Karpas-422 (cell line): ENCODE measurements at regions not wholly inside any gene's neighbourhood (a gene's known extent, or its start where the extent isn't known, plus 50 kb on each side); places are given as distances from the start of the nearest gene placed in this dataset.

Source experiments
- DNase-seq: peaks from one replicate; pipeline ENCODE4 v3.0.0-alpha.2; 2015
- H2AFZ ChIP-seq: fragments of 200-600 bp; sonication (generic); 2 replicates; pipeline ENCODE4 v1.6.1; 2014; ENCODE audit warnings: antibody characterized with exemption, low read length, mixed read lengths
- H3K27ac ChIP-seq: fragments of 200-600 bp; sonication (generic); 2 replicates; pipeline ENCODE4 v1.5.1; 2014; ENCODE audit warnings: mild to moderate bottlenecking, low read length, moderate library complexity
- H3K27me3 ChIP-seq: fragments of 200-600 bp; sonication (generic); 2 replicates; pipeline ENCODE4 v1.6.1; 2014; ENCODE audit warnings: low read length, mixed read lengths
- H3K36me3 ChIP-seq: fragments of 200-600 bp; sonication (generic); 2 replicates; pipeline ENCODE4 v1.6.1; 2014; ENCODE audit warnings: low read length, mixed read lengths; ENCODE audit not compliant: insufficient read depth
- H3K4me1 ChIP-seq: fragments of 200-600 bp; sonication (generic); 2 replicates; pipeline ENCODE4 v1.6.1; 2014; ENCODE audit warnings: mild to moderate bottlenecking, low read length, mixed read lengths
- H3K4me2 ChIP-seq: fragments of 200-600 bp; sonication (generic); 2 replicates; pipeline ENCODE4 v1.6.1; 2014; ENCODE audit warnings: low read length, low read depth, mild to moderate bottlenecking; ENCODE audit not compliant: poor library complexity, severe bottlenecking
- H3K4me3 ChIP-seq: fragments of 200-600 bp; sonication (generic); 2 replicates; pipeline ENCODE4 v1.5.1; 2014; ENCODE audit warnings: mild to moderate bottlenecking, antibody characterized with exemption, low read length, mixed read lengths
- H3K79me2 ChIP-seq: fragments of 200-600 bp; sonication (generic); 2 replicates; pipeline ENCODE4 v1.6.1; 2014; ENCODE audit warnings: mild to moderate bottlenecking, low read length, mixed read lengths
- H3K9ac ChIP-seq: fragments of 200-600 bp; sonication (generic); 2 replicates; pipeline ENCODE4 v1.6.0; 2014; ENCODE audit warnings: low read length
- H3K9me2 ChIP-seq: fragments of 200-600 bp; sonication (generic), shearing (Covaris generic); replicated peaks from 2 replicates; pipeline ENCODE4 v1.6.0; 2014; ENCODE audit warnings: mild to moderate bottlenecking, low read length, moderate library complexity; ENCODE audit not compliant: insufficient read depth
- H3K9me3 ChIP-seq: fragments of 300-700, 200-600 bp; sonication (generic); 2 replicates; pipeline ENCODE4 v1.6.1; 2014; ENCODE audit warnings: low read length, mixed read lengths
- H4K20me1 ChIP-seq: fragments of 200-600 bp; sonication (generic); 2 replicates; pipeline ENCODE4 v1.6.1; 2014; ENCODE audit warnings: mild to moderate bottlenecking, antibody characterized with exemption, low read length, low read depth; ENCODE audit not compliant: insufficient read depth

DNA sequence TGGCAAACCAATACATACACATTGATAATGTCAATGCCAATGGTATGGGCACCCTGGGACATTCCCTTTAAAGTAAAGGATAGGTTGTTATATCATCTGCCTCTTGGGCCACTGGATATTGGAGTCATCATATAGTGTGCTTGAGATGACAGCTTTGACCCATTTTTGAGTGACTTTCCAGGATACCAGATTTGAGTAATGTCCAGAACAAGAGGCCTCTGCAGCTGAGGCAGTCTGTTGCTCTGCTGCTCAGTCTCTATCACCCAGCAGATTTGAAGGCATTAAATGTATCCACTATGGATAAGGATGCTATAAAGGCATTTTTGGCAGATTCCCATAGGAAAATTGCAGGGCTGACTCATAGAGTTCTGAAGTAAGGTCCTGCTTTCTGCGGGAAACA lies 525.6 kb upstream of the SEMA6A start:
- Histone ChIP-seq H3K79me2 (no peaks in the 10 kb centered on the region), H2AFZ (no peak overlapping the region), H3K27me3 (no peaks in the 10 kb centered on the region), H3K4me1 (no peaks in the 10 kb centered on the region), H3K9me3 (no peaks in the 10 kb centered on the region), H3K27ac (no peak overlapping the region), H4K20me1 (no peaks in the 10 kb centered on the region), H3K9me2 (no peaks in the 10 kb centered on the region), H3K4me2 (no peak overlapping the region), H3K9ac (no peak overlapping the region), H3K4me3 (no peak overlapping the region), H3K36me3 (no peaks in the 10 kb centered on the region)
- no peak for DNase-seq

DNA sequence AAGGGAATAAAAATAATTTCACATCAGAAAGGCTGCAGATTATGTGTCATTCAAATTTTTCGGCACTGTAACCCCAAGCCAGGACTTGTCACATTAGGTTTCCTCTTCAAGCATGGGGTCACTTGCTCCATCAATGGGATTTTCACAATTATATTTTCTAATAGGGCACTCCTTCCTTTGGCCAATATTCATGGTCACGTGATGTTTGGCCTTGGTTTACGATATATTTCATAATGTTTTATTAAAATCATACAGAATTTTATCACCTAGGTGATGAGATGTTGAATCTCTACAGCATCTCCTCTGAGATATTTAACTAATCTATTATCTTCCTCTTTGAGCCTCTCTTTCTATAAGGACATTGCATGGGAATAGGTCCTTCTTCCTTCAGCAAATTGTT lies 523.5 kb upstream of the SEMA6A start:
- Histone ChIP-seq H2AFZ (no peak overlapping the region), H3K27me3 (no peaks in the 10 kb centered on the region), H3K36me3 (no peaks in the 10 kb centered on the region), H3K4me3 (no peak overlapping the region), H3K9ac (no peak overlapping the region), H3K9me3 (no peaks in the 10 kb centered on the region), H4K20me1 (no peaks in the 10 kb centered on the region), H3K27ac (no peak overlapping the region), H3K9me2 (no peaks in the 10 kb centered on the region), H3K4me1 (no peaks in the 10 kb centered on the region), H3K79me2 (no peaks in the 10 kb centered on the region), H3K4me2 (no peak overlapping the region)
- DNase-seq, result no peak

DNA sequence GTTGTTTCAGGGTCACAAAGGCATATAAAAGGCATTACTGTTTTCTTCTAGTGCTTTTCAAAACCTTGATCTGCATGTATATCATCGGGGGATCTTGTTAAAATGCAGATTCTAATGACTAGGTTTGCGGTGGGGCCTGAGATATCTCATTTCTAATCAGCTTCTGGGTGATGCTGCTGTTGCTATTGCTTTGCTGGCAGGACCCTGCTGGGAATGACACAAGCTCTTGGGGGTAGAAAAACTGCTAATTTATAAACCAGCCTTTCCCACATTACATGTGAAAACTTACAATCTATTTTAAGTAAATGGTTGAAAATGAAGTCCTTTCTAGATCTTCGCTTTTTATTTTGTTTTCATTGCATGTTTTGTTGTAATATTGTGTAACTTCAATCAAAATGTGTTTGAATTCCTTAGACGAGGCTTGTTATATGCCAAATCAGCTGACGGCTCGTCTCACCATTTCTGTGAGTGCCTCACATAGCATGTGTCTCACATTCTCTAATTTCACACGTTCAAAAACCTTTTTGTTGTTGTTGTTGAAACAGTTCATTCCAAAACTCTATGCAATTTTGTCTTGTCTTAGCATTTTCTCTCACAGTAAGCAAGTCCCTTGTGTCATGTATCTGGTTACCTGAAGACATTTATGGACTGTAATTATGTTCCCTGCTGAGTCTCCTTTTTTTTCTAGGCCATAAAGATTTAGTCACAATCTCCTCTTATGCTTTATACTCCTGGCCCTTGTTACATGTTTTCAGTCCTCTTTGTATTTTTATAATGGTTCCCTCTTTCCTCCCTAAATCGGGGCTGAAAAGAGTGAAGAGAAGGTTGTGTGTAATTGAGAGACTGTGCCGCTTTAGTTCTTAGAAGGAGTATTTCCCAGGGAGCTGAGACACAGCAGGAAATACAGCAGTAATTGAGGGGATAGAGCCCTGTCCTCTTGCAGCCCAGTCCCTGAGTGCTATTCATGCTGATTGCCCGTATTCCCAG lies 521.0 kb upstream of the SEMA6A start:
- no peaks in the 10 kb centered on the region for H3K4me1 ChIP-seq
- H3K79me2 ChIP-seq, result no peaks in the 10 kb centered on the region
- H3K4me2 ChIP-seq, result no peak overlapping the region
- H2AFZ ChIP-seq, result no peak overlapping the region
- no peak overlapping the region for H3K27ac ChIP-seq
- H3K9ac ChIP-seq, result no peak overlapping the region
- DNase-seq, result no peak
- H3K9me3 ChIP-seq, result no peaks in the 10 kb centered on the region
- H3K27me3 ChIP-seq, result no peaks in the 10 kb centered on the region
- no peaks in the 10 kb centered on the region for H4K20me1 ChIP-seq
- no peaks in the 10 kb centered on the region for H3K36me3 ChIP-seq
- no peak overlapping the region for H3K4me3 ChIP-seq
- no peaks in the 10 kb centered on the region for H3K9me2 ChIP-seq

DNA sequence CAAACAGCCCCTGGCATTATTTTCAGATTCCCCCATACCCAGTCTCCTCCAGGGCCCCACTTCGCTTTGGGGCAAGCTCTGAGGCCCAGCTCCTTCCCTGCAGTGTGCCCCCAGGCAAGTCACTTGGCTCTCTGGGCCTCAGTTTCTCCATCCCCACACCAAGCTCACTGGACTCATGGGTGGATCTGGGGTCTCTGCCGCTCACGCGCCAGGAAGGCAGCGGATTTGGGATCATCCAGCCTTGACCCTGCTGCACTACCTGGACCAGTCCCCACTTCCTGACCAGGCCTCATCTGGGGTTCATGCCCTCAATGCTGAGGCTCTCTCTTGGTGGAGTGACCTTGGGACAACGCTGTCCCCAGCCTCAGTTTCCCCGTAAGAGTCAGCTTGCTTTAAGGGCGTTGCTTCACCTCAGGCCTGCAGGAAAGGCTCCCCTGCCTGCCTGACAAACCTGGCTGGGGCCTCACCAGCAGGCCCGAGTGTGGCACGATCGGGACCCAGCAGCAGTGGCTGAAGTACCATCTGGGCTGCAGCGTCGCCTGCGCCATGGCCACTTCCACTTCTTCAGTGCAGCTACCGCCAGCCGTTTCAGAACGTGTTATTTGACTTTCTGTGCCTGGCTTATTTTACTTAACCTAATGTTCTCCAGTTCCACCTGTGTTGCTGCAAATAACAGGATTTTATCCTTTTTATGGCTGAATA lies 519.6 kb upstream of the SEMA6A start:
- Histone ChIP-seq H3K79me2 (no peaks in the 10 kb centered on the region), H3K4me3 (no peak overlapping the region), H2AFZ (no peak overlapping the region), H3K4me2 (no peak overlapping the region), H4K20me1 (no peaks in the 10 kb centered on the region), H3K9me3 (no peaks in the 10 kb centered on the region), H3K9me2 (no peaks in the 10 kb centered on the region), H3K27me3 (no peaks in the 10 kb centered on the region), H3K27ac (no peak overlapping the region), H3K36me3 (no peaks in the 10 kb centered on the region), H3K4me1 (no peaks in the 10 kb centered on the region), H3K9ac (no peak overlapping the region)
- DNase-seq, result no peak

DNA sequence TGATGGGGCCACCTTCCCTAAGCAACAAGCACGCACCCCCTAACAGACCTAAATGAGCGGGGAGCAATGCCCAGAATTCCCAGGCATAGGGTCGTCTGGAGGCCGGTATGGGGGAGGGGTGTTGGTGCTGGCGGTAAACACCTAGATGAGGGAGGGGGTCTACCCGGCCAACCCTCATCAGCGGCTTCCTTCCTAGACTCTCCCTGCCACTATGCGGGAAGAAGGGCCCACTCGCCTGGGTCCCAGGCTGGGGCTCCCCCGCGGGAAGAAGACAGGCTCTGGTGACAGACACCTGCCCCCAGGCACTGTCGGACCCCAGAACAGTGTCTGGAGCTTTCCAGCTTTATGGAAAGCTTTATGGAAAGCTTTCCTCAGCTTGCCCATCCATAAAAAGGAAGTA lies 519.0 kb upstream of the SEMA6A start:
- Histone ChIP-seq H4K20me1 (no peaks in the 10 kb centered on the region), H3K4me2 (no peak overlapping the region), H3K9ac (no peak overlapping the region), H3K9me2 (no peaks in the 10 kb centered on the region), H3K4me1 (no peaks in the 10 kb centered on the region), H3K4me3 (no peak overlapping the region), H2AFZ (no peak overlapping the region), H3K27ac (no peak overlapping the region), H3K9me3 (no peaks in the 10 kb centered on the region), H3K27me3 (no peaks in the 10 kb centered on the region), H3K36me3 (no peaks in the 10 kb centered on the region), H3K79me2 (no peaks in the 10 kb centered on the region)
- no peak for DNase-seq

DNA sequence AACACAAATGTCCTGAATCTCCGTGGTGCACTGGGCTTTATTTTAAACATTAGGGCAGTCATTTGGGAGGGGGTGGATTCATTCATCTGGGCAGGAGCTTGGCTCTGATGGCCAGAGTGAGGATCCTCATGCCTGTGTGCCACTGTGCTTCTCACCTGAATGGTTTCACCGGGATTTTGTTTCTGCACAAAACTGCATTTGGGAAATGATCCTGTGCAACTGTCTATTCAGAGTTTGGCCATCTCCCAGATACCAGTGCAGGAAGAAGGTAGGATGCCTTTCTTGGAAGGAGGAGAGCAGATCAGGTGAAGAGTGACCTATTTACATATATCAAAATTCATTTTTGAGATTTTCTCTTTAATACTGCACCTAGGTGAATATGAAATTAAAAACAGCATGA lies 514.4 kb upstream of the SEMA6A start:
- Histone ChIP-seq H4K20me1 (no peaks in the 10 kb centered on the region), H3K4me3 (no peak overlapping the region), H3K9me3 (no peaks in the 10 kb centered on the region), H2AFZ (no peak overlapping the region), H3K9me2 (no peaks in the 10 kb centered on the region), H3K36me3 (no peaks in the 10 kb centered on the region), H3K4me1 (no peaks in the 10 kb centered on the region), H3K9ac (no peak overlapping the region), H3K79me2 (no peaks in the 10 kb centered on the region), H3K4me2 (no peak overlapping the region), H3K27me3 (no peaks in the 10 kb centered on the region), H3K27ac (no peak overlapping the region)
- DNase-seq, result no peak

DNA sequence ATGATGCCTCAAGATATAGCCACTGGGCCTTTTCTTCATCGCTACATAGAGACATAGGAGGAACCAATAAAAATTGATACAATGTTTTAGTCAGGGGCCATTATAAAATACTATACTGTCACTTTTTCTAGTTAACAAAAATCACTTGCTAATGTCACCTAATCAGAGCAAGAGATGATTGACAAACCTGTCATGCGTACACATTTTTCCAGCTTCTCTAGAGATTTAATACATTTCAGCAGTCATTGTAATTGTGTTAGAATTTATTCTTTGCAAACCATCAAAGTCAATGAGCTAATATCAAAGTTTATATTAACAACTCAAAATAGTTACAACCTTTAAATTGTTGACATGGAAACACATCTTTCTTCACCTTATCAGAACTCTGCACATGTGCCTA lies 513.6 kb upstream of the SEMA6A start:
- H3K36me3 ChIP-seq, result no peaks in the 10 kb centered on the region
- no peak for DNase-seq
- H3K79me2 ChIP-seq, result no peaks in the 10 kb centered on the region
- H3K4me1 ChIP-seq, result no peaks in the 10 kb centered on the region
- H3K4me2 ChIP-seq, result no peak overlapping the region
- H2AFZ ChIP-seq, result no peak overlapping the region
- H3K9me2 ChIP-seq, result no peaks in the 10 kb centered on the region
- no peak overlapping the region for H3K27ac ChIP-seq
- no peak overlapping the region for H3K9ac ChIP-seq
- H3K4me3 ChIP-seq, result no peak overlapping the region
- no peaks in the 10 kb centered on the region for H3K27me3 ChIP-seq
- no peaks in the 10 kb centered on the region for H3K9me3 ChIP-seq
- H4K20me1 ChIP-seq, result no peaks in the 10 kb centered on the region

DNA sequence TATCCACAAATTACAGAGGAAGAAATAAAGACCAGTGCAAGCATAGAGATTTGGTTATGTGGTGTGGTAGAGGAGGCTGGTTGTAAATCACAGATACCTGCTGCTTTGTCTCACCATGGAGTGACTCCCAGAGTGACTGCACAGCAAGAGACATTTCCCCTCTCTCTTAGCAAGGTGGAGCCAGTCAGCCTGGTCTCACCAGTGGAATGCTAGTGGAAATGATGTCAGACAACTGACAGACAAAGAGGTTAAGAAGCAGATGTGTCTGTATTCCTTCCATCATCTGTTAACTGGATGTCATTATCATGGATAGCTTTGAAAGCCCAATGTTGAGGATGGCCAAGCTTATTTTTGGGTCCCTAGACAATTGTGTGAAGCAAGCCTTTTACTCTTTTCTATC lies 509.4 kb upstream of the SEMA6A start:
- H4K20me1 ChIP-seq, result no peaks in the 10 kb centered on the region
- H2AFZ ChIP-seq, result no peak overlapping the region
- no peak overlapping the region for H3K4me3 ChIP-seq
- DNase-seq, result no peak
- H3K9me3 ChIP-seq, result no peaks in the 10 kb centered on the region
- H3K27me3 ChIP-seq, result no peaks in the 10 kb centered on the region
- no peak overlapping the region for H3K4me2 ChIP-seq
- no peaks in the 10 kb centered on the region for H3K79me2 ChIP-seq
- H3K9me2 ChIP-seq, result no peaks in the 10 kb centered on the region
- no peaks in the 10 kb centered on the region for H3K4me1 ChIP-seq
- no peak overlapping the region for H3K27ac ChIP-seq
- no peaks in the 10 kb centered on the region for H3K36me3 ChIP-seq
- no peak overlapping the region for H3K9ac ChIP-seq
